ENCODE measurements at regions not wholly inside any gene's neighbourhood (a gene's known extent, or its start where the extent isn't known, plus 50 kb on each side); places are given as distances from the start of the nearest gene placed in this dataset.

GRCh38 chr10:129101232-129101980, 365.6 kb upstream of the MGMT start:
- TF ChIP-seq CTCF (IDR thresholded peaks at IDR 0.05; ENCODE audit: low read depth, low read length, missing input control) (no peak), REST (IDR thresholded peaks at IDR 0.05) (no peak), TAF1 (conservative IDR thresholded peaks at IDR 0.05) (no peak)

Measured in liver (tissue), 3 donors.